GM19193 (cell line): ENCODE measurements at regions not wholly inside any gene's neighbourhood (a gene's known extent, or its start where the extent isn't known, plus 50 kb on each side); places are given as distances from the start of the nearest gene placed in this dataset.

ENCODE experiments used
- POLR2A ChIP-seq: IDR thresholded peaks from 4 replicates; pipeline ENCODE4 v1.6.1; 2011; ENCODE audit not compliant: insufficient read depth, insufficient read length; ENCODE audit errors: extremely low read depth

DNA sequence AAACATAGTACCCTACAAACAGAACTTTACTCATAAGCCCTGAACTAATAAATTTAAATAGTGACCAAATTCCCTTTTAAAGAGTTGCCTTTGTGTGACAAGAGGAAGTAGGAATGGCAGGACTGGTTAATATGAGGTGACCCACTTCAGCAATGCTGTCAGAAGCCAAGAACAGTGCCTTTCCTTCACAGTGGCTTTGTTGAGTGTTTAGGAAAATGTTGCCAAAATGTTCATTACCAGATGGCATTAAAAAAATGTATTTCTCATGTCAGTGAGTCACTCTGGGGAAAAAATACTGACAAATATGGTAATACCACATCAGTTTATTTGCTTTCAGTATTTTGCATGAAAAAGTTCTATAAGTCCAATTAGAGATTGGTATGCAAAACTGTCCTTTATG, 103.3 kb downstream of the DIRAS2 start:
- no peak for TF ChIP-seq POLR2A

DNA sequence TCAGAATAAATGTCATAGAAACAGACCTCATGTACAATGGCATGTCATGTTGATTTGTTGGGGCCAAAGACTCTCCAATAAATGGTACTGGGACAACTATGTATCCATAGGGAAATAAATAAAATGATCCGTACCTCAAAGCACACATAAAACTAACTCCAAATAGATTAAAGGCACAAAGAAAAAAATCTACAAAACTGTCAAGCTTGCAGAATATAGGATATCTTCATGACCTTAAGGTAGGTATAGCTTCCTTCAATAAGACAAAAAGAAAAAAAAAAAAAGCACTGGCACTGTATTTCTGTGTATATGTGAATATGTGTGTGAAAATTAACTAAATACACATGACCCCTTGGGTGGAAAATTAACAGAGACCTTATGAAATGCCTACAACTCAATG, 101.9 kb downstream of the DIRAS2 start:
- TF ChIP-seq POLR2A, result no peak

DNA sequence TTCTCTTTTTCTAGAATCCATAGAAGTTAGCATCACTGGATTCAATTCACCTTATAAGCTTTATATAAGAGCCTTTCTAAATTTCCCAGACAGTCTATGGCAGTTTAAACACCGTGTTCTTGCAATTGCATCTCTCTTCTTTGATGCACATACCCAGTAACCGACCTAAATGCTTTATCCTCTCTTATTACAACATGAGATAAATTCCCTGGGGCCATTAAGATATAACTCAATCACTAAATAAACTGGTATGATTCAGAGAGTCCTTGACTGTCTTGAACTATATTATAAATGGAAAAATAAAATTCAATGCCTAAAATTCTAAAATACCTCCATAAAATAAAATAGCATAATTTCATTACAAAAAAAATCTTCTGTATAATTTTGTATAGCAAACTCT, 98.1 kb downstream of the DIRAS2 start:
- no peak for TF ChIP-seq POLR2A

DNA sequence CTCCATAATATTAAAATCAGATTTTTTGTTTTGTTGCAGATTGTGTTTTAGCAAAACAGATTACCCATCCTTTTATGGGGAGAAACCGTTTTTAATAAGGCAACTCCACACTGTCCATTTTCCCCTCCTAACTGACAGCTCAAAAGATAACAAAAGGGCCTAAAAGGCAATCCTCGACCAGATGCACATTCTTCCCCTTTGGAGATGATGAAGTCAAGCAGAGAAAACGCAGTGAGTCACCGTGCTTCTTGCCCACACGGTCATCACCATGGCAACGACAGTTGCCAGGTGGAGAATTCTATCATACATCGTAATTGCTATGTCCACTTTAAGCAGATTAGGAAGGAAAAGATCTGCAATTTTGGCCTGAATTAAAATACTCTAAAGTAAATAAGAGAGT, 96.4 kb downstream of the DIRAS2 start:
- no peak for TF ChIP-seq POLR2A

DNA sequence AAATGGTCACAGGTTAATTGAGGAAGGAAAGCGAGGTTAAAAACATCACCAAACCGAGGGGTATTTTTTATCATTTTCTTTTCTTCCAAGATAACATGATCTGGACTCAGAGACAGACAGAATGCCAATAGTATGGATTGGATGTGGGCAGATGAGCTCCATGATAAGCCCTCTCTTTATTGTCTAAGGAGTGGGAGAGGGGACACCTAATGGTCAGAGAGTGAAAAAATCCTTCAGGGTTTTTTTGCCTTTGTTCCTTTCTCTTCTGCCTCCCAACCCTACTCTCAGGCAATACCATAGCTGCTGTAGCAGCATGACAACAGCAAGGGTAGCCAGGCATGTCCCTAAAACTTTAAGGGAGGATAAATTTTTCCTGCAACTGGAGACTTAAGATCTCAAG, 94.7 kb downstream of the DIRAS2 start:
- TF ChIP-seq POLR2A, result no peak

DNA sequence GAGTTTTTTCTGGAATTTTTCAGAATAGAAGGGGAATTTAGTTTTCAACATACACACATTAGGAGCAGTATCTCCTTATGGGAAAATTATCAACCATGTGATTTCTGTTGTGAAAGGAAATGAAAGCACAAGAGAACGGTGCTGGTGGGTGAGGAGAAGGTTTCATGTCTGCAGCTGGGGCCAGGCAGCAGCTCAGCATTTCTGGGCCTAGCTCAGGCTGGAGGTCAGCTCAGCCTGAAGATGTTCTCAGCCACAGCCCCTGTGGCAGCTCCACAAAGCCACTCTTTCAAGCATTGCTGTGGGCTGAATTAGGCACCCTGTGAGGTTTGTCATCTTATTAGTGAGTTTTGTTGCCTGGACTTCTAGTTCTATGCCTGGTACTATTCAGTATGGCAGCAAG, 90.3 kb downstream of the DIRAS2 start:
- no peak for TF ChIP-seq POLR2A

DNA sequence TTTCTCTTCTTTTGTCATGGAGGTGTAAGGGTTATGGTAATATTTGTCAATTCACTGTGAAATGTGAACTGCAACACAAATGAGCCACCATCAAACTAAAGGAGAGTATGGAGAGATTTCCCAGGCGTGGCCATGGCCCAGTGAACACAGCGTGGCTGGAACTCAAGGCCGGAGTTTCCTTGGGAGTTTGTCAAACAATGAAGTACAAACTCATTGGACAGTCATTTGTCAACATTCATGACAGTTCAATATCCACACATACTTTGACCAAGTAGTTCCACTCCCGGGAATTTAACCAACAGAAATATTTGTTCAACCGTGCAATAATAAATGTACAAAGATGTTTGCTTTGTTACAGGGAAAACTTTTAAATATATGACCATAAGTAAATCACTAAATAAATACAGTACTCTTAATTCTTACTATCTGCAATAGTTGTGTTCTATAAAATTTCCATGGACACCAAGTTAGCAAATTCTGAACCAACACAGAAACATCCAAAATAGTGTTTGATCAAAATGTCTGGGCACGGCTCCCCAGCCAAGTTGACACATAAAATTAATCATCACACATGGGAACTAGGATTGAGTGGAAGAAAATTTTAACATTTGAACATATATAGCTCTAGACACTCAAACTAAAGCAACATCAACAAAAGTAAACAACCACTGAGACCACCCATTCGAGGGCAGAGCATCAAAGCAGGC, 87.1 kb downstream of the DIRAS2 start:
- no peak for TF ChIP-seq POLR2A

DNA sequence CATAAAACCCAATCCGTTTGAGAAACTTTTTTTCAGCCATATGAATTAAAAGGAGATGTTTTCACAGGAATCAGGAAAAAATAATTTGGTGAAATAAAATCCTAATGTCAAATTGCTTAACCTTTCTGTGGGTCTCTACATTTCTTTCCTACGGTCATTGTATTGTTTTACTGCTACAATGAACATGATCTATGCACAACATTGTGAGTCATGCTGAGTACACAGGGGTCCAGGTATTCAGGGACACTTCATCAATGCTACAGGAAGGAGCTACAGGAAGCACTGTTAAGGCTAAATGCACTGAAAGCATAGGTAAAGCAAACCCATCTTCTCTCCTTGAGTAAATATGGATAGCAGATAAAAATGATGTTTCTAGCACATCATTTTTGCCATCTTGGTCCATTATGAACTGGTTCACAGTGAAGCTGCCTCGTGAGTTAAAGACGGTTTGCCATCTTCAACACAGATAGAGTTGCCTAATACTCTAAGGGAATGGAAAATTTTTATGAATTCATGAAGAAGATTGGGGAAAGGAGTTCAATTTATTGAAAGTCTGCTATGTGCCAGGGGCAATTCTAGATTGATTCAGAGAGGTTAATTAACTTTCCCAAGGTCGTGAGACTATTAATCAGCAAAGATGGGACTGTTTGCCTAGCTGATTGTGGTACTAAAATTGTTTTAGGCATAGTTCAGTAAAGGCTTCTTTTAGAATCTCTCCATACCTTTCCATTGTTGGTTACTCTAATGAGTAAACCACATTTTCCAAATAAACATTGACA, 85.5 kb downstream of the DIRAS2 start:
- TF ChIP-seq POLR2A, result no peak

DNA sequence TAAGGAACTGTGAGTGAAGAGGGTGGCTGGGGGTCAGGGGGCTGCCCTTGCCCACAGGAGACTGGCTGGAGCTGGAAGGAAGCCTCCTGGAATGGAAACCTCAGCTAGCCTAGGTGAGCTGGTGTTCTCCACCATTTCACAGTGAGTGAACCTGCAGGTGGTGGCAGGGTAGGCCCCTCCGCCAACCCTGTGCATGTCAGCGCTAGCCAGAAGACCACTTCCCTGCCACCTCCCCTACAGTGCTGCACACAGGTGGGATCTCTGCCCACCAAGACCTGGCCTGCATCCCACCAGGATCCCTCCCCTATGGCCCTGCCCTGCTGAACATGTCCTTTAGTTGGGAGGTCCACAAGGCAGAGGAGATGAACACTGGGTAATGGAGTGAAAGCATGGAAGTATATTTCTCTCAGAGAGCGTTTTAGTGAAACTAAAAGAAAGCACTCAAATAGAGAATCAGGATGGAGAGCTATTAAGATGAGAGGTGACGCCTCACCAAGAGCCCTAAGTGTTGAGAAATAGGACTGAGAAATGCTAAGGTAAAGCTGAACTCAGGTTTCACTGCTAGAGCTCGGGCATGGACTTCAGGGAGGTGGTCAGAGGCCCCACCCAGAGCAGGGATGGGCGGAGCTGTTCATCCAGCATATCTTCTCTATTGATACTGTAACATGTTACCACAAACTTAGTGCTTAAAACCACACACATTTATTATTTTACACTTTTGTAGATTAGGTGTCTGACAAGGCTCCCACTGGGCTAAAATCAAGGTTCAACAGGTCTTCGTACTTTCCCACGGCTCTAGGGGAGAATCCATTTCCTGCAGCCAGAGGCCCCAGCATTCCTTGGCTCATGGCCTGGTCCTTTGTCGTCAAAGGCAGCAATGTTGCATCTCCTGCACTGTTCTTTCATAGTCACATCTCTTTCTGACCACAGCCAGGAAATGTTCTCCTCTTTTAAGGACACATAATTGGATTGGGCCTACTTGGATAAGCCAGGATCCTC, 83.2 kb downstream of the DIRAS2 start:
- TF ChIP-seq POLR2A, result no peak
